ENCODE measurements at regions not wholly inside any gene's neighbourhood (a gene's known extent, or its start where the extent isn't known, plus 50 kb on each side); places are given as distances from the start of the nearest gene placed in this dataset.

- DNase-seq (ENCODE audit: low spot score): no peak
Observed at GRCh38 chr18:68342039-68342659, 372.8 kb downstream of the TMX3 start.

GRCh38 chr18:68340606-68341005 lies 374.3 kb downstream of the TMX3 start:
- no peak for DNase-seq (ENCODE audit: low spot score)

- no peak for DNase-seq (ENCODE audit: low spot score)
Observed at GRCh38 chr18:68330658-68331057, 384.2 kb downstream of the TMX3 start.

GRCh38 chr18:68323921-68324320 lies 391.0 kb downstream of the TMX3 start:
- no peak for DNase-seq (ENCODE audit: low spot score)

- DNase-seq (ENCODE audit: low spot score): no peak
Observed at GRCh38 chr18:68316636-68317035, 398.3 kb downstream of the TMX3 start.

GRCh38 chr18:68314403-68314802 lies 400.5 kb downstream of the TMX3 start:
- no peak for DNase-seq (ENCODE audit: low spot score)

- no peak for DNase-seq (ENCODE audit: low spot score)
Observed at GRCh38 chr18:68301441-68301840, 413.5 kb downstream of the TMX3 start.

GRCh38 chr18:68299906-68300305 lies 415.0 kb downstream of the TMX3 start:
- no peak for DNase-seq (ENCODE audit: low spot score)

- DNase-seq (ENCODE audit: low spot score): no peak
Observed at GRCh38 chr18:68298330-68298729, 416.6 kb downstream of the TMX3 start.

GRCh38 chr18:68288408-68288807 lies 426.5 kb downstream of the TMX3 start:
- DNase-seq (ENCODE audit: low spot score): no peak

GRCh38 chr18:68284236-68284780 lies 430.6 kb downstream of the TMX3 start:
- no peak for DNase-seq (ENCODE audit: low spot score)

- DNase-seq (ENCODE audit: low spot score): no peak
Observed at GRCh38 chr18:68283834-68284233, 431.1 kb downstream of the TMX3 start.

- no peak for DNase-seq (ENCODE audit: low spot score)
Observed at GRCh38 chr18:68282232-68282631, 432.7 kb downstream of the TMX3 start.

- DNase-seq (ENCODE audit: low spot score): no peak
Observed at GRCh38 chr18:68275616-68276015, 439.3 kb downstream of the TMX3 start.

GRCh38 chr18:68270017-68270416 lies 444.9 kb downstream of the TMX3 start:
- DNase-seq (ENCODE audit: low spot score): no peak

GRCh38 chr18:68267583-68267982 lies 447.3 kb downstream of the TMX3 start:
- no peak for DNase-seq (ENCODE audit: low spot score)

- no peak for DNase-seq (ENCODE audit: low spot score)
Observed at GRCh38 chr18:68263481-68263880, 451.4 kb downstream of the TMX3 start.

- DNase-seq (ENCODE audit: low spot score): no peak
Observed at GRCh38 chr18:68262690-68263294, 452.1 kb downstream of the TMX3 start.

- DNase-seq (ENCODE audit: low spot score): no peak
Observed at GRCh38 chr18:68256418-68257067, 458.4 kb downstream of the TMX3 start.

- no peak for DNase-seq (ENCODE audit: low spot score)
Observed at GRCh38 chr18:68244786-68245185, 470.1 kb downstream of the TMX3 start.

- DNase-seq (ENCODE audit: low spot score): no peak
Observed at GRCh38 chr18:68241881-68242280, 473.0 kb downstream of the TMX3 start.

- DNase-seq (ENCODE audit: low spot score): no peak
Observed at GRCh38 chr18:68234676-68235075, 480.2 kb downstream of the TMX3 start.

GRCh38 chr18:68234131-68234530 lies 480.8 kb downstream of the TMX3 start:
- no peak for DNase-seq (ENCODE audit: low spot score)

All from ureter (tissue), 1 donor.